A673 (cell line): ENCODE measurements at regions not wholly inside any gene's neighbourhood (a gene's known extent, or its start where the extent isn't known, plus 50 kb on each side); places are given as distances from the start of the nearest gene placed in this dataset.

Experiments
- BruUV-seq: library from RNA; stranded (reverse); fragments of 400-500 nt; replicated peaks from 2 replicates; lab custom pipeline; 2021; lab: Mats Ljungman, UMichigan
- CTCF ChIA-PET: fragments of 300-600 bp; sonication (Branson Sonifier 250); formaldehyde crosslinking; loops from one replicate; lab custom pipeline; 2022; ENCODE audit warnings: antibody characterized with exemption; lab: Charles Lee
- POLR2A ChIA-PET: fragments of 300-600 bp; sonication (Branson Sonifier 250); formaldehyde crosslinking; loops from one replicate; lab custom pipeline; 2022; ENCODE audit warnings: antibody characterized with exemption; ENCODE audit not compliant: low non-redundant PET; lab: Charles Lee
- DNase-seq: peaks from one replicate; pipeline ENCODE4 v3.0.0-alpha.2; 2015; ENCODE audit warnings: low spot score
- H3K27ac ChIP-seq: fragments of 200-600 bp; sonication (generic); 2 replicates; pipeline ENCODE4 v1.5.1; 2016; ENCODE audit warnings: mixed run types, low read depth, mild to moderate bottlenecking, mixed read lengths, antibody characterized with exemption, low read length; ENCODE audit not compliant: poor library complexity, severe bottlenecking
- H3K27me3 ChIP-seq: fragments of 200-600 bp; sonication (generic); replicated peaks from 2 replicates; pipeline ENCODE4 v1.6.1; 2017; ENCODE audit warnings: mixed run types, low read depth, mild to moderate bottlenecking, mixed read lengths, antibody characterized with exemption, low read length; ENCODE audit not compliant: insufficient read depth, poor library complexity
- H3K36me3 ChIP-seq: fragments of 200-600 bp; sonication (generic); 2 replicates; pipeline ENCODE4 v1.6.1; 2016; ENCODE audit warnings: mixed run types, mild to moderate bottlenecking, mixed read lengths, antibody characterized with exemption, low read length; ENCODE audit not compliant: insufficient read depth, poor library complexity, severe bottlenecking
- H3K4me1 ChIP-seq: fragments of 200-600 bp; sonication (generic); 2 replicates; pipeline ENCODE4 v1.6.1; 2017; ENCODE audit warnings: mixed run types, mild to moderate bottlenecking, mixed read lengths, antibody characterized with exemption, low read length; ENCODE audit not compliant: insufficient read depth, poor library complexity, severe bottlenecking
- H3K4me3 ChIP-seq: fragments of 200-600 bp; sonication (generic); 2 replicates; pipeline ENCODE4 v1.5.1; 2016; ENCODE audit warnings: low read depth, mixed run types, mild to moderate bottlenecking, mixed read lengths, low read length; ENCODE audit not compliant: poor library complexity, severe bottlenecking
- H3K9me3 ChIP-seq: fragments of 200-600 bp; sonication (generic); 2 replicates; pipeline ENCODE4 v1.6.1; 2016; ENCODE audit warnings: mixed run types, low read depth, mild to moderate bottlenecking, mixed read lengths, antibody characterized with exemption, low read length; ENCODE audit not compliant: poor library complexity, severe bottlenecking
- EZH2 ChIP-seq: fragments of 200-600 bp; sonication (generic); IDR thresholded peaks from 2 replicates; pipeline ENCODE4 v1.6.1; 2017; ENCODE audit warnings: borderline replicate concordance, low read depth, mild to moderate bottlenecking, mixed read lengths, antibody characterized with exemption, low read length; ENCODE audit not compliant: poor library complexity, severe bottlenecking
- intact Hi-C: fragments of 100-400 bp; cut with micrococcal nuclease; formaldehyde crosslinking; loops from one replicate; pipeline ENCODE4 v1.10.0; 2022; ENCODE audit not compliant: unreplicated experiment
- microRNA-seq: library from miRNA; unstranded; fragments of <30 nt; microRNA quantifications from one replicate; pipeline ENCODE4 v1.2.0, GENCODE V29; 2021
- TF ChIP-seq, protein P1 (sequence below): fragments of 300-800, 200-600 bp; sonication (generic); conservative IDR thresholded peaks from 2 replicates; pipeline ENCODE4 v1.5.1; 2017; ENCODE audit warnings: low read depth, mild to moderate bottlenecking, antibody characterized with exemption, low read length, moderate library complexity, mixed read lengths

GRCh38 chr3:31479431-31479830 lies 53.3 kb upstream of the STT3B start:
- Histone ChIP-seq H3K9me3 (no peaks in the 10 kb centered on the region), H3K4me3 (no peak overlapping the region), H3K27me3 (no peaks in the 10 kb centered on the region), H3K36me3 (no peaks in the 10 kb centered on the region), H3K27ac (no peak overlapping the region), H3K4me1 (no peaks in the 10 kb centered on the region)
- ChIA-PET CTCF (no interaction called here), POLR2A (no interaction called here)
- BruUV-seq, result no TSS peak
- no peak for DNase-seq
- intact Hi-C loops, result no loop called here
- TF ChIP-seq, protein P1, sequence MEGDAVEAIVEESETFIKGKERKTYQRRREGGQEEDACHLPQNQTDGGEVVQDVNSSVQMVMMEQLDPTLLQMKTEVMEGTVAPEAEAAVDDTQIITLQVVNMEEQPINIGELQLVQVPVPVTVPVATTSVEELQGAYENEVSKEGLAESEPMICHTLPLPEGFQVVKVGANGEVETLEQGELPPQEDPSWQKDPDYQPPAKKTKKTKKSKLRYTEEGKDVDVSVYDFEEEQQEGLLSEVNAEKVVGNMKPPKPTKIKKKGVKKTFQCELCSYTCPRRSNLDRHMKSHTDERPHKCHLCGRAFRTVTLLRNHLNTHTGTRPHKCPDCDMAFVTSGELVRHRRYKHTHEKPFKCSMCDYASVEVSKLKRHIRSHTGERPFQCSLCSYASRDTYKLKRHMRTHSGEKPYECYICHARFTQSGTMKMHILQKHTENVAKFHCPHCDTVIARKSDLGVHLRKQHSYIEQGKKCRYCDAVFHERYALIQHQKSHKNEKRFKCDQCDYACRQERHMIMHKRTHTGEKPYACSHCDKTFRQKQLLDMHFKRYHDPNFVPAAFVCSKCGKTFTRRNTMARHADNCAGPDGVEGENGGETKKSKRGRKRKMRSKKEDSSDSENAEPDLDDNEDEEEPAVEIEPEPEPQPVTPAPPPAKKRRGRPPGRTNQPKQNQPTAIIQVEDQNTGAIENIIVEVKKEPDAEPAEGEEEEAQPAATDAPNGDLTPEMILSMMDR, result no peak
- no peak for TF ChIP-seq EZH2

DNA sequence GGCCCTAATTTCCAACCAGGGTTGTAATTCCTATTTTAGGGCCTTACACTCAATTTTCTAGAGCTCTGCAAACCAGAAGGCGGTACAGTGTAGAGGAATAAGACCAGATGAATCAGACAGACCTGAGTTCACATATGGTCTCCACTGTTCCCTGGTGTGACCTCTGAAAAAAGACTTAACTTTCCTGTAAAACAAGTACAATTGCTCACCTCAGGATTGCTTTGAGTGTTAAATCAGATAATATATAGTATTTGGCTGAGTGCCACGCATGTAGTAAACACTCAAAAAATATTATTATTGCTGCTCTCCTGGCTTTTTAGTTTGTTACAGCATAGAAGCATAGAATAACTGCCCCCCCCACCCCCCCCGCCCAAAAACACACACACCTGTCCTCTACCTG lies 51.0 kb upstream of the STT3B start:
- TF ChIP-seq, protein P1, result no peak
- no peak for TF ChIP-seq EZH2
- ChIA-PET CTCF (no interaction called here), POLR2A (no interaction called here)
- H3K4me3 ChIP-seq, result no peak overlapping the region
- no peak for DNase-seq
- H3K27ac ChIP-seq, result no peak overlapping the region
- H3K4me1 ChIP-seq, result no peaks in the 10 kb centered on the region
- intact Hi-C loops, result no loop called here
- no peaks in the 10 kb centered on the region for H3K27me3 ChIP-seq
- H3K9me3 ChIP-seq, result no peaks in the 10 kb centered on the region
- BruUV-seq, result no TSS peak
- no peaks in the 10 kb centered on the region for H3K36me3 ChIP-seq

DNA sequence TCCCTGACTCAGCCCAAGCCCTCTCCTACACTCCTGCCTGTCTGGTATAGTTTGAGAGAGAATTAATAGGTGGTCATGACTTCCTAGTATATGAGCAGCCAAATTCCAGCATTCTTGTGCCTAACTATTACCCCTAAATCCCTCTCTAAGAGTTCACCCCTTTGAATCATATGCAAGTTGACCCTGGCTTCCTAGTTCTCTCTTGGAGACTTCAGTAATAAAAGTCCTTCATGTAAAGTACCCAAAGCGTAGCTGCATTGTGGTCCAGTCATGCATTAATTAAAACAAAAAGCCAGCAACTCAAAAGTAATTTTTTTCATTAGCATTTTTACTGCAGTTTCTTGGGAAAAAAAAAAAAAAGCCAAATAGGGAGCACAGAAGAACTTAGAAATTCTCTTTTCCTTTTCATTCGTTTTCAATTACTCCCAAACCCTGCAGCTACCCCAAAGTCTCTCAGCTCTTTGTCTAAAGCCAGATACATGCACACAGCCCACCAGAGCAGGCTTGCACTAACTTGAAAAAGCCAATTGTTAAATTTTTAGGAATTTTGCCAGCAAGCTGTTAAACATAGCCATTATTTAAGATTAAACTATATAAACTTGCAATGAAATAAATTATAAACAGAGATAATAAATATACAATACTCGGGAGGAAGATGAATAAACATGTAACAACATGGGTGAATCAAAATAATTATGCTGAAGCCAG lies 50.1 kb upstream of the STT3B start:
- ChIA-PET CTCF (no interaction called here), POLR2A (no interaction called here)
- Histone ChIP-seq H3K36me3 (no peaks in the 10 kb centered on the region), H3K4me1 (no peaks in the 10 kb centered on the region), H3K4me3 (no peak overlapping the region), H3K27me3 (no peaks in the 10 kb centered on the region), H3K27ac (no peak overlapping the region), H3K9me3 (no peaks in the 10 kb centered on the region)
- TF ChIP-seq EZH2, result no peak
- TF ChIP-seq, protein P1, result no peak
- no peak for DNase-seq
- intact Hi-C loops, result no loop called here
- no TSS peak for BruUV-seq

Small RNA genes lying in the stretch of these regions (microRNA-seq; reads per million reads assigned to microRNA genes)
- gene MIR466, result 2.2 reads per million
